ENCODE measurements at regions not wholly inside any gene's neighbourhood (a gene's known extent, or its start where the extent isn't known, plus 50 kb on each side); places are given as distances from the start of the nearest gene placed in this dataset.

GRCh38 chr10:36333446-36333845, 691.4 kb upstream of the FZD8 start:
- TF ChIP-seq USF2 (IDR thresholded peaks at IDR 0.05; ENCODE audit: low read length) (no peak), CTCF (IDR thresholded peaks at IDR 0.05; ENCODE audit: control extremely low read depth in 1 of 3, insufficient read depth in 1 of 3, low read depth in 1 of 3, low read length in 3 of 3) (no peak), EP300 (IDR thresholded peaks at IDR 0.05; ENCODE audit: borderline replicate concordance in 1 of 2, low read depth in 2 of 2, low read length in 2 of 2) (no peak), MAFK (IDR thresholded peaks at IDR 0.05; ENCODE audit: low read depth, low read length) (no peak), POLR2AphosphoS5 (IDR thresholded peaks at IDR 0.05; ENCODE audit: low read depth, low read length) (no peak), TCF12 (IDR thresholded peaks at IDR 0.05; ENCODE audit: low read depth, low read length) (no peak), ASH2L (IDR thresholded peaks at IDR 0.05; ENCODE audit: low read length) (no peak)
